K562 (cell line): ENCODE measurements at regions not wholly inside any gene's neighbourhood (a gene's known extent, or its start where the extent isn't known, plus 50 kb on each side); places are given as distances from the start of the nearest gene placed in this dataset.

ENCODE experiments used
- ATAC-seq: fragments of 200-7000 bp; cut with Tn5 transposase; 3 replicates; pipeline ENCODE4 v1.9.1; 2020; ENCODE audit warnings: moderate library complexity
- BruUV-seq: library from RNA; stranded (reverse); fragments of 400-500 nt; replicated peaks from 2 replicates; lab custom pipeline; 2021; lab: Mats Ljungman, UMichigan
- CTCF ChIA-PET: fragments of 300-600 bp; formaldehyde crosslinking; extraction: SDS; loops from one replicate; lab custom pipeline; 2021; ENCODE audit warnings: low intra/inter-chr PET ratio; lab: Yijun Ruan, JAX
- POLR2A ChIA-PET: fragments of 300-600, 350-650 bp; sonication (Branson Sonifier 250); formaldehyde crosslinking; extraction: SDS; loops from one replicate; lab custom pipeline; 2021; ENCODE audit warnings: antibody characterized with exemption, inconsistent platforms; lab: Yijun Ruan, JAX
- DNase-seq, 4 experiments: peaks; one replicate each; pipeline versions ENCODE4 v3.0.0 to v3.0.0-alpha.2; 2011 to 2018; ENCODE audit warnings: low spot score in 3 of 4, mixed read lengths in 3 of 4; ENCODE audit errors: extremely low read depth in 1 of 4
- FAIRE-seq: peaks from 2 replicates; lab custom pipeline; 2011; peaks lifted over from hg19 to GRCh38; lab: Jason Lieb, UNC
- H2AFZ ChIP-seq: 2 replicates; pipeline ENCODE4 v1.6.0; 2011; ENCODE audit warnings: low read depth, low read length, control low read depth, inconsistent platforms
- H3K27ac ChIP-seq: fragments of 200-600 bp; 3 replicates; pipeline ENCODE4 v1.8.0; 2011; ENCODE audit warnings: low read depth, mild to moderate bottlenecking, control low read depth, inconsistent platforms, low read length, moderate library complexity, mixed read lengths; ENCODE audit errors: extremely low read depth
- H3K27me3 ChIP-seq, 2 experiments: fragments of 300-600 bp in 1 of 2; 2 replicates in 1 of 2; 3 replicates in 1 of 2; pipeline versions ENCODE4 v1.6.0 to v1.8.0; 2011; ENCODE audit warnings: inconsistent platforms in 2 of 2, low read length in 2 of 2, mild to moderate bottlenecking in 1 of 2, mixed read lengths in 1 of 2, moderate library complexity in 1 of 2; ENCODE audit not compliant: control insufficient read depth in 2 of 2, insufficient read depth in 2 of 2
- H3K36me3 ChIP-seq: fragments of 300-600 bp; 3 replicates; pipeline ENCODE4 v1.8.0; 2011; ENCODE audit warnings: mild to moderate bottlenecking, low read length, inconsistent platforms; ENCODE audit not compliant: control insufficient read depth, insufficient read depth
- H3K4me1 ChIP-seq, 2 experiments: fragments of 200-600 bp in 1 of 2; replicated peaks in 1 of 2; 2 replicates in 1 of 2; 3 replicates in 1 of 2; pipeline versions ENCODE4 v1.5.1 to v1.8.0; 2011; ENCODE audit warnings: inconsistent platforms in 2 of 2, low read length in 2 of 2, mild to moderate bottlenecking in 1 of 2, mixed read lengths in 1 of 2, moderate library complexity in 1 of 2; ENCODE audit not compliant: control insufficient read depth in 2 of 2, insufficient read depth in 2 of 2
- H3K4me2 ChIP-seq: 2 replicates; pipeline ENCODE4 v1.6.1; 2011; ENCODE audit warnings: low read length, control low read depth, inconsistent platforms, mixed read lengths; ENCODE audit not compliant: insufficient read depth
- H3K4me3 ChIP-seq: fragments of 200-600 bp; sonication (generic), shearing (Covaris generic); 2 replicates; pipeline ENCODE4 v1.5.1; 2016; ENCODE audit warnings: control low read depth, inconsistent platforms
- H3K79me2 ChIP-seq: fragments of 200-600 bp; 3 replicates; pipeline ENCODE4 v1.8.0; 2011; ENCODE audit warnings: low read length, inconsistent platforms; ENCODE audit not compliant: control insufficient read depth, insufficient read depth
- H3K9ac ChIP-seq, 2 experiments: 2 replicates each; pipeline versions ENCODE4 v1.6.0 to v1.6.1; 2011; ENCODE audit warnings: low read depth in 2 of 2, low read length in 2 of 2, control low read depth in 1 of 2, inconsistent platforms in 1 of 2, mild to moderate bottlenecking in 1 of 2, mixed read lengths in 1 of 2; ENCODE audit not compliant: insufficient read depth in 1 of 2
- H3K9me1 ChIP-seq: one replicate; pipeline ENCODE4 v1.6.0; 2011; ENCODE audit warnings: inconsistent platforms, mild to moderate bottlenecking, low read length, moderate library complexity; ENCODE audit not compliant: control insufficient read depth, insufficient read depth
- H3K9me3 ChIP-seq: replicated peaks from 2 replicates; pipeline ENCODE4 v1.5.1; 2011; ENCODE audit warnings: low read depth, low read length, inconsistent platforms; ENCODE audit not compliant: control insufficient read depth, insufficient read depth
- H4K20me1 ChIP-seq: replicated peaks from 2 replicates; pipeline ENCODE4 v1.6.1; 2011; ENCODE audit warnings: low read length, inconsistent platforms, mixed read lengths; ENCODE audit not compliant: control insufficient read depth, insufficient read depth
- C11orf30 ChIP-seq: fragments of 450-650 bp; IDR thresholded peaks from 2 replicates; pipeline ENCODE4 v1.6.1; 2016; ENCODE audit warnings: low read depth, mild to moderate bottlenecking
- CC2D1A ChIP-seq: fragments of 450-650 bp; IDR thresholded peaks from 2 replicates; pipeline ENCODE4 v1.6.1; 2017; ENCODE audit warnings: mild to moderate bottlenecking
- FIP1L1 ChIP-seq: fragments of 200-400 bp; formaldehyde crosslinking; IDR thresholded peaks from 2 replicates; pipeline ENCODE4 v1.6.1; 2018; ENCODE audit warnings: mild to moderate bottlenecking, low read depth, low read length; ENCODE audit not compliant: poor library complexity, severe bottlenecking
- HMG20B ChIP-seq: fragments of 250-450 bp; sonication (Bioruptor Pico); IDR thresholded peaks from 2 replicates; pipeline ENCODE4 v1.5.0; 2021; ENCODE audit warnings: mild to moderate bottlenecking
- HNRNPK ChIP-seq: fragments of 200-400 bp; formaldehyde crosslinking; IDR thresholded peaks from one replicate; pipeline ENCODE4 v1.6.1; 2018; ENCODE audit warnings: mild to moderate bottlenecking, low read depth, low read length; ENCODE audit not compliant: poor library complexity, severe bottlenecking
- PURB ChIP-seq: sonication (generic); formaldehyde crosslinking; IDR thresholded peaks from 2 replicates; pipeline ENCODE4 v1.9.0; 2021; ENCODE audit warnings: low read depth, mild to moderate bottlenecking, missing genetic modification reagents
- SAP30 ChIP-seq: fragments of 200-600 bp; sonication (generic); IDR thresholded peaks from 2 replicates; pipeline ENCODE4 v1.6.1; 2012; ENCODE audit warnings: borderline replicate concordance, low read depth, mild to moderate bottlenecking, moderate library complexity, low read length, control low read depth, inconsistent platforms; ENCODE audit not compliant: insufficient read depth, poor library complexity, severe bottlenecking
- SMAD4 ChIP-seq: fragments of 250-450 bp; sonication (Bioruptor Pico); conservative IDR thresholded peaks from 2 replicates; pipeline ENCODE4 v1.8.0; 2021; ENCODE audit warnings: inconsistent platforms, mild to moderate bottlenecking, moderate library complexity
- SMC3 ChIP-seq: conservative IDR thresholded peaks from 2 replicates; pipeline ENCODE4 v1.6.1; 2011; ENCODE audit warnings: low read depth, low read length, improper control_type of control experiment; ENCODE audit not compliant: insufficient read depth
- WHSC1 ChIP-seq: IDR thresholded peaks from one replicate; pipeline ENCODE4 v1.6.1; 2012; ENCODE audit warnings: low read length, control low read depth, inconsistent platforms
- ZBTB7A ChIP-seq: IDR thresholded peaks from 2 replicates; pipeline ENCODE4 v1.6.1; 2011; ENCODE audit warnings: low read depth, mild to moderate bottlenecking, low read length, moderate library complexity, borderline replicate concordance; ENCODE audit not compliant: control insufficient read depth
- ZNF436 ChIP-seq: fragments of 250-450, 450-650 bp; sonication (Bioruptor Pico); formaldehyde crosslinking; IDR thresholded peaks from 2 replicates; pipeline ENCODE4 v1.7.0; 2020; ENCODE audit warnings: mild to moderate bottlenecking
- ZNF668 ChIP-seq: fragments of 250-450 bp; sonication (Bioruptor Pico); IDR thresholded peaks from 2 replicates; pipeline ENCODE4 v1.8.0; 2022; ENCODE audit warnings: mild to moderate bottlenecking, inconsistent platforms
- WGBS: fragments of 100-300 bp; shearing (Covaris generic); methylation state at CpG from one replicate; pipeline ENCODE4 v1.1.6; 2016; ENCODE audit warnings: low coverage, mixed read lengths; ENCODE audit not compliant: insufficient coverage; ENCODE audit errors: missing lambda C conversion rate; 5-methylcytosine and 5-hydroxymethylcytosine counted together
- in situ Hi-C: fragments of 300-500 bp; cut with MboI; formaldehyde crosslinking; loops from 4 replicates; pipeline ENCODE4 v1.15.0; 2018; ENCODE audit warnings: inconsistent platforms, mixed read lengths
- intact Hi-C: fragments of 100-400 bp; cut with micrococcal nuclease; formaldehyde crosslinking; loops from 2 replicates; pipeline ENCODE4 v1.14.2; 2022
- TF ChIP-seq, protein P1 (sequence below): sonication (generic); formaldehyde crosslinking; IDR thresholded peaks from 2 replicates; pipeline ENCODE4 v1.8.0; 2023; ENCODE audit warnings: mild to moderate bottlenecking, missing genetic modification reagents
- TF ChIP-seq, protein P2 (sequence below): fragments of 250-450 bp; sonication (Bioruptor Pico); IDR thresholded peaks from 2 replicates; pipeline ENCODE4 v1.9.0; 2021; ENCODE audit warnings: mild to moderate bottlenecking, inconsistent platforms
- TF ChIP-seq, protein P3 (sequence below): fragments of 250-450 bp; sonication (Bioruptor Pico); IDR thresholded peaks from 2 replicates; pipeline ENCODE4 v1.5.1; 2021; ENCODE audit warnings: mild to moderate bottlenecking

DNA sequence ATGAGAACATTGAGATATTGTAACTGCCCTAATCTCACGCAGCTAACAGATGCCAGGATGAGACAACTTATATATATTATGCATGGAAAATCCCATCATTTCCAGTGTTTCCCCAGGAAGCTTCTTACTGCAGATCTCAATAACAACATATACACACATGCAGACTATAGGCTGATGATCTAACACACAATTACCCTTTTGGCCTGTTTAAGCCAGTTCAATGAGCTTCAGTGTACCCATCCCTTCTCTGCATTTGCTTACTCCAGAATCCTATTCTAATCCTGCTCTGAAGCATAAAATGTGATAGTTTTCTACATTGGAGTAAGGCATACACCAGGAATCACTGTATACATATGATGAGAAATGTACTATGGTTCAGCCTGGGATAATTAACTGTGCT is 489.4 kb downstream of the SUCLA2 start (continued):
- TF ChIP-seq SAP30 (no peak), HNRNPK (no peak), SMAD4 (CRISPR knock-in tag) (no peak), ZNF436 (CRISPR knock-in tag) (no peak), HMG20B (CRISPR knock-in tag) (no peak)
- TF ChIP-seq, protein P1, sequence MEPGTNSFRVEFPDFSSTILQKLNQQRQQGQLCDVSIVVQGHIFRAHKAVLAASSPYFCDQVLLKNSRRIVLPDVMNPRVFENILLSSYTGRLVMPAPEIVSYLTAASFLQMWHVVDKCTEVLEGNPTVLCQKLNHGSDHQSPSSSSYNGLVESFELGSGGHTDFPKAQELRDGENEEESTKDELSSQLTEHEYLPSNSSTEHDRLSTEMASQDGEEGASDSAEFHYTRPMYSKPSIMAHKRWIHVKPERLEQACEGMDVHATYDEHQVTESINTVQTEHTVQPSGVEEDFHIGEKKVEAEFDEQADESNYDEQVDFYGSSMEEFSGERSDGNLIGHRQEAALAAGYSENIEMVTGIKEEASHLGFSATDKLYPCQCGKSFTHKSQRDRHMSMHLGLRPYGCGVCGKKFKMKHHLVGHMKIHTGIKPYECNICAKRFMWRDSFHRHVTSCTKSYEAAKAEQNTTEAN (CRISPR knock-in tag): no peak

DNA sequence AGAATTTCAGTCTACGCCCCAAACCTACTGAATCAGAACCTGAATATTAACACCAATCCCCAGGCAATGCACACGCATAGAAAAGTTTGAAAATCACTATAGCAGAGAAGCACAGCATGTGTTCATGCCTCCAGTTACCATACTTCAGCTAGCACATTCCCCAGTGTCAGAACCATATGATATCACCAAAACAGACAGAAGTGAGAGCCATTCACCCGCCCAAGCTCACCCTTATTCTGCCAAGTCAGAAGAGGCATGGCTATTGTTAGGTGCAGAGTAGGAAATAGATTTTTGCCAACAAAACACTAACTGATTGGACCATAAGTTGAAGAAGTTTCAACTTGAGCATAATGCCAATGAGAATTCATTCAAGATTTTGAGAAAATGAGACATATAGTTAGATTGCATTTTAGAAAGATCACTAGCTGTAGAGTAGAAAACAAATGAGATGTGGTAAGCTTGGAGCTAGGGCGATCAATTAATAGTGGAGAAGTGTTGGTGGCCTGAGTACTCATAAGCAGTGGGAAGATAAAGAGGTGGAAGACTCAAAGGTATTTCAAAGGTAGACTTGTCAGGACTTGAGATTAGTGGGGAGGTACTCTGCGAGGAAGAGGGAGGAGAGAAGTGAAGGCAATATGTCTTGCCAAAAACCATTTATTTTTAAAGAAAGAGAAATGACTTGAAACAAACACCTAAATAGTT is 492.4 kb downstream of the SUCLA2 start:
- no peak overlapping the region for H3K27ac ChIP-seq
- intact Hi-C loops (no loop called here), in situ Hi-C loops (no loop called here)
- ChIA-PET POLR2A (no interaction called here), CTCF (interaction anchor here (0.6 kb wide), 1 partner anchor 1577 kb away, joined by 3 read pairs; no protein-coding TSS in a partner anchor)
- no peak for DNase-seq
- no peaks in the 10 kb centered on the region for H3K27me3 ChIP-seq
- no peaks in the 10 kb centered on the region for H3K36me3 ChIP-seq
- no peaks in the 10 kb centered on the region for H3K9me1 ChIP-seq
- H3K4me2 ChIP-seq: no peak overlapping the region
- 0% methylated on average over 4 of the region's 5 CpGs for WGBS
- H3K4me1 ChIP-seq: no peaks in the 10 kb centered on the region
- H3K79me2 ChIP-seq: no peaks in the 10 kb centered on the region
- H3K9me3 ChIP-seq: no peaks in the 10 kb centered on the region
- no TSS peak for BruUV-seq
- H3K9ac ChIP-seq: no peak overlapping the region
- no peaks in the 10 kb centered on the region for H4K20me1 ChIP-seq
- H3K4me3 ChIP-seq: no peak overlapping the region
- no peak for FAIRE-seq
- no peak for ATAC-seq
- no peak overlapping the region for H2AFZ ChIP-seq
- no peak for TF ChIP-seq C11orf30
- TF ChIP-seq, protein P2, sequence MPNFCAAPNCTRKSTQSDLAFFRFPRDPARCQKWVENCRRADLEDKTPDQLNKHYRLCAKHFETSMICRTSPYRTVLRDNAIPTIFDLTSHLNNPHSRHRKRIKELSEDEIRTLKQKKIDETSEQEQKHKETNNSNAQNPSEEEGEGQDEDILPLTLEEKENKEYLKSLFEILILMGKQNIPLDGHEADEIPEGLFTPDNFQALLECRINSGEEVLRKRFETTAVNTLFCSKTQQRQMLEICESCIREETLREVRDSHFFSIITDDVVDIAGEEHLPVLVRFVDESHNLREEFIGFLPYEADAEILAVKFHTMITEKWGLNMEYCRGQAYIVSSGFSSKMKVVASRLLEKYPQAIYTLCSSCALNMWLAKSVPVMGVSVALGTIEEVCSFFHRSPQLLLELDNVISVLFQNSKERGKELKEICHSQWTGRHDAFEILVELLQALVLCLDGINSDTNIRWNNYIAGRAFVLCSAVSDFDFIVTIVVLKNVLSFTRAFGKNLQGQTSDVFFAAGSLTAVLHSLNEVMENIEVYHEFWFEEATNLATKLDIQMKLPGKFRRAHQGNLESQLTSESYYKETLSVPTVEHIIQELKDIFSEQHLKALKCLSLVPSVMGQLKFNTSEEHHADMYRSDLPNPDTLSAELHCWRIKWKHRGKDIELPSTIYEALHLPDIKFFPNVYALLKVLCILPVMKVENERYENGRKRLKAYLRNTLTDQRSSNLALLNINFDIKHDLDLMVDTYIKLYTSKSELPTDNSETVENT: no peak
- no peak for TF ChIP-seq ZBTB7A
- TF ChIP-seq PURB (CRISPR knock-in tag): no peak
- no peak for TF ChIP-seq WHSC1
- no peak for TF ChIP-seq FIP1L1
- no peak for TF ChIP-seq CC2D1A
- TF ChIP-seq, protein P3, sequence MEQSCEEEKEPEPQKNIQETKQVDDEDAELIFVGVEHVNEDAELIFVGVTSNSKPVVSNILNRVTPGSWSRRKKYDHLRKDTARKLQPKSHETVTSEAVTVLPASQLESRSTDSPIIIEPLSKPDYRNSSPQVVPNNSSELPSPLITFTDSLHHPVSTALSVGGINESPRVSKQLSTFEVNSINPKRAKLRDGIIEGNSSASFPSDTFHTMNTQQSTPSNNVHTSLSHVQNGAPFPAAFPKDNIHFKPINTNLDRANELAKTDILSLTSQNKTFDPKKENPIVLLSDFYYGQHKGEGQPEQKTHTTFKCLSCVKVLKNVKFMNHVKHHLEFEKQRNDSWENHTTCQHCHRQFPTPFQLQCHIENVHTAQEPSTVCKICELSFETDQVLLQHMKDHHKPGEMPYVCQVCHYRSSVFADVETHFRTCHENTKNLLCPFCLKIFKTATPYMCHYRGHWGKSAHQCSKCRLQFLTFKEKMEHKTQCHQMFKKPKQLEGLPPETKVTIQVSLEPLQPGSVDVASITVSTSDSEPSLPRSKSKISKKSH (CRISPR knock-in tag): no peak
- TF ChIP-seq ZNF668: no peak
- no peak for TF ChIP-seq SMC3
